Transverse colon (tissue), 4 donors: ENCODE measurements at regions not wholly inside any gene's neighbourhood (a gene's known extent, or its start where the extent isn't known, plus 50 kb on each side); places are given as distances from the start of the nearest gene placed in this dataset.

Source experiments
- CTCF ChIP-seq, 5 experiments: fragments of 200-600 bp in 3 of 5; fragments of 450-650 bp in 2 of 5; sonication (generic) in 3 of 5; IDR thresholded peaks; 1 replicate in 2 of 5; 2 replicates in 3 of 5; pipeline ENCODE4 v1.5.1; 2016 to 2017; ENCODE audit warnings: antibody characterized with exemption in 5 of 5, inconsistent platforms in 3 of 5, mild to moderate bottlenecking in 2 of 5, moderate library complexity in 1 of 5
- EP300 ChIP-seq: sonication (generic); formaldehyde crosslinking; IDR thresholded peaks from one replicate; pipeline ENCODE4 v1.6.1; 2017; ENCODE audit warnings: antibody characterized with exemption, low read depth
- POLR2A ChIP-seq: fragments of 450-650 bp; IDR thresholded peaks from one replicate; pipeline ENCODE4 v1.6.1; 2016; ENCODE audit warnings: antibody characterized with exemption, mild to moderate bottlenecking, moderate library complexity
- POLR2AphosphoS5 ChIP-seq, 3 donors: sonication (generic); formaldehyde crosslinking; IDR thresholded peaks; one replicate each; pipeline ENCODE4 v1.6.1; 2016; ENCODE audit warnings: antibody characterized with exemption in 3 of 3

GRCh38 chr14:40367717-40368116 lies 935.5 kb upstream of the FBXO33 start:
- TF ChIP-seq CTCF (IDR thresholded peaks at IDR 0.05) (no peak), POLR2AphosphoS5 (IDR thresholded peaks at IDR 0.05) (no peak), POLR2A (no peak), EP300 (no peak)
